Endothelial cell of umbilical vein (primary cell): ENCODE measurements at regions not wholly inside any gene's neighbourhood (a gene's known extent, or its start where the extent isn't known, plus 50 kb on each side); places are given as distances from the start of the nearest gene placed in this dataset.

Experiments
- BruUV-seq: library from RNA; stranded (reverse); fragments of 400-500 nt; replicated peaks from 2 replicates; lab custom pipeline; 2021; lab: Mats Ljungman, UMichigan
- CTCF ChIA-PET: fragments of 300-600, 350-600 bp; sonication (Branson Sonifier 250); formaldehyde crosslinking; loops from one replicate; lab custom pipeline; 2021; ENCODE audit warnings: antibody characterized with exemption, inconsistent platforms; lab: Charles Lee
- POLR2A ChIA-PET: fragments of 300-600, 350-600 bp; sonication (Branson Sonifier 250); formaldehyde crosslinking; loops from one replicate; lab custom pipeline; 2021; ENCODE audit warnings: antibody characterized with exemption, inconsistent platforms; lab: Charles Lee
- DNase-seq: peaks from one replicate; pipeline ENCODE4 v3.0.0-alpha.2; 2011; ENCODE audit warnings: low read depth, low spot score
- FAIRE-seq: peaks from 2 replicates; lab custom pipeline; 2011; peaks lifted over from hg19 to GRCh38; lab: Jason Lieb, UNC
- H2AFZ ChIP-seq: 2 replicates; pipeline ENCODE4 v1.6.0; 2012; ENCODE audit warnings: low read depth, low read length, control low read depth, inconsistent platforms
- H3K27ac ChIP-seq: 2 replicates; pipeline ENCODE4 v1.5.1; 2011; ENCODE audit warnings: low read depth, mild to moderate bottlenecking, control low read depth, low read length, moderate library complexity; ENCODE audit not compliant: insufficient read depth
- H3K27me3 ChIP-seq, 2 experiments: 2 replicates each; pipeline versions ENCODE4 v1.6.0 to v1.6.1; 2011; ENCODE audit warnings: low read length in 2 of 2, mixed read lengths in 1 of 2; ENCODE audit not compliant: control insufficient read depth in 2 of 2, insufficient read depth in 2 of 2
- H3K36me3 ChIP-seq, 2 experiments: 2 replicates in 1 of 2; 3 replicates in 1 of 2; pipeline ENCODE4 v1.5.1; 2011; ENCODE audit warnings: low read length in 2 of 2, mild to moderate bottlenecking in 1 of 2, moderate library complexity in 1 of 2; ENCODE audit not compliant: control insufficient read depth in 2 of 2, insufficient read depth in 2 of 2; ENCODE audit errors: extremely low read depth in 1 of 2
- H3K4me1 ChIP-seq: 3 replicates; pipeline ENCODE4 v1.5.1; 2011; ENCODE audit warnings: mild to moderate bottlenecking, low read length; ENCODE audit not compliant: control insufficient read depth, insufficient read depth; ENCODE audit errors: extremely low read depth
- H3K4me2 ChIP-seq: 2 replicates; pipeline ENCODE4 v1.6.1; 2011; ENCODE audit warnings: low read length, control low read depth, mixed read lengths; ENCODE audit not compliant: insufficient read depth
- H3K4me3 ChIP-seq, 3 experiments: fragments of 200-600 bp in 1 of 3; sonication (generic), shearing (Covaris generic) in 1 of 3; replicated peaks in 1 of 3; 2 replicates each; pipeline ENCODE4 v1.5.1; 2011 to 2016; ENCODE audit warnings: control low read depth in 3 of 3, low read length in 3 of 3, mild to moderate bottlenecking in 2 of 3, inconsistent platforms in 1 of 3, low read depth in 1 of 3, moderate library complexity in 1 of 3; ENCODE audit not compliant: insufficient read depth in 1 of 3
- H3K79me2 ChIP-seq: 2 replicates; pipeline ENCODE4 v1.6.0; 2012; ENCODE audit warnings: low read length, inconsistent platforms; ENCODE audit not compliant: control insufficient read depth, insufficient read depth
- H3K9ac ChIP-seq: replicated peaks from 2 replicates; pipeline ENCODE3; 2011; ENCODE audit warnings: low read length, control low read depth; ENCODE audit not compliant: insufficient read depth; ENCODE audit errors: extremely low read depth
- H3K9me1 ChIP-seq: replicated peaks from 3 replicates; pipeline ENCODE4 v1.6.0; 2011; ENCODE audit warnings: mild to moderate bottlenecking, low read length; ENCODE audit not compliant: control insufficient read depth, insufficient read depth; ENCODE audit errors: extremely low read depth
- H3K9me3 ChIP-seq: replicated peaks from 2 replicates; pipeline ENCODE4 v1.5.1; 2012; ENCODE audit warnings: low read length, inconsistent platforms; ENCODE audit not compliant: control insufficient read depth, insufficient read depth
- H4K20me1 ChIP-seq: replicated peaks from 2 replicates; pipeline ENCODE3; 2011; ENCODE audit warnings: mild to moderate bottlenecking, low read length; ENCODE audit not compliant: control insufficient read depth, insufficient read depth; ENCODE audit errors: extremely low read depth
- EZH2 ChIP-seq: IDR thresholded peaks from 2 replicates; pipeline ENCODE4 v1.6.1; 2012; ENCODE audit warnings: borderline replicate concordance, low read depth, mild to moderate bottlenecking, moderate library complexity, low read length, inconsistent platforms; ENCODE audit not compliant: severe bottlenecking
- FOS ChIP-seq: IDR thresholded peaks from 2 replicates; pipeline ENCODE4 v1.6.1; 2011; ENCODE audit warnings: mild to moderate bottlenecking, low read length, moderate library complexity, borderline replicate concordance; ENCODE audit not compliant: insufficient read depth
- GATA2 ChIP-seq: IDR thresholded peaks from 2 replicates; pipeline ENCODE4 v1.7.0; 2011; ENCODE audit warnings: low read depth, mild to moderate bottlenecking, moderate library complexity, mixed read lengths, low read length; ENCODE audit not compliant: insufficient read length, insufficient read depth
- JUN ChIP-seq: IDR thresholded peaks from 2 replicates; pipeline ENCODE4 v1.6.1; 2011; ENCODE audit warnings: borderline replicate concordance, low read depth; ENCODE audit not compliant: insufficient read length, insufficient read depth
- MYC ChIP-seq: IDR thresholded peaks from one replicate; pipeline ENCODE4 v1.6.1; 2011; ENCODE audit warnings: mild to moderate bottlenecking, low read depth, low read length
- POLR2A ChIP-seq: IDR thresholded peaks from 2 replicates; pipeline ENCODE4 v1.6.1; 2012; ENCODE audit warnings: low read depth, mild to moderate bottlenecking, control low read depth, low read length
- POLR2AphosphoS5 ChIP-seq: IDR thresholded peaks from 2 replicates; pipeline ENCODE4 v1.6.1; 2012; ENCODE audit warnings: low read depth, mild to moderate bottlenecking, control low read depth, low read length, moderate library complexity; ENCODE audit not compliant: insufficient read depth
- dilution Hi-C: fragments of 300-500 bp; cut with MboI; formaldehyde crosslinking; loops from one replicate; pipeline ENCODE4 v1.15.0; 2019; ENCODE audit warnings: low sequenced_read_pairs; ENCODE audit not compliant: extremely low pct_ligation_motif_present
- intact Hi-C: fragments of 100-400 bp; cut with micrococcal nuclease; formaldehyde crosslinking; loops from one replicate; pipeline ENCODE4 v1.10.0; 2022
- TF ChIP-seq, protein P1 (sequence below): IDR thresholded peaks from 2 replicates; pipeline ENCODE4 v1.6.1; 2011; ENCODE audit not compliant: insufficient read depth, insufficient read length
- TF ChIP-seq, protein P2 (sequence below), 2 donors: IDR thresholded peaks; 1 replicate in 1 of 2; 2 replicates in 1 of 2; pipeline ENCODE4 v1.5.1; 2011; ENCODE audit warnings: low read length in 2 of 2, mild to moderate bottlenecking in 2 of 2, moderate library complexity in 2 of 2, control low read depth in 1 of 2, inconsistent platforms in 1 of 2, low read depth in 1 of 2; ENCODE audit not compliant: insufficient read depth in 1 of 2; ENCODE audit errors: extremely low read depth in 1 of 2

- Histone ChIP-seq H3K27ac (no peak overlapping the region), H2AFZ (no peak overlapping the region), H3K4me3 (no peak overlapping the region), H3K27me3 (no peaks in the 10 kb centered on the region), H3K79me2 (no peaks in the 10 kb centered on the region), H3K9me3 (no peaks in the 10 kb centered on the region), H3K4me1 (no peaks in the 10 kb centered on the region), H3K9ac (no peak overlapping the region), H4K20me1 (no peaks in the 10 kb centered on the region), H3K4me2 (no peak overlapping the region), H3K9me1 (no peaks in the 10 kb centered on the region), H3K36me3 (no peaks in the 10 kb centered on the region)
- intact Hi-C loops: no loop called here
- dilution Hi-C loops: no loop called here
- CTCF ChIA-PET: no interaction called here
- BruUV-seq: no TSS peak
- FAIRE-seq: no peak
- POLR2A ChIA-PET: no interaction called here
- TF ChIP-seq FOS (no peak), JUN (no peak), MYC (no peak), GATA2 (no peak), POLR2AphosphoS5 (no peak), EZH2 (no peak), POLR2A (no peak)
- TF ChIP-seq, protein P1, sequence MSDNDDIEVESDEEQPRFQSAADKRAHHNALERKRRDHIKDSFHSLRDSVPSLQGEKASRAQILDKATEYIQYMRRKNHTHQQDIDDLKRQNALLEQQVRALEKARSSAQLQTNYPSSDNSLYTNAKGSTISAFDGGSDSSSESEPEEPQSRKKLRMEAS: no peak
- TF ChIP-seq, protein P2, sequence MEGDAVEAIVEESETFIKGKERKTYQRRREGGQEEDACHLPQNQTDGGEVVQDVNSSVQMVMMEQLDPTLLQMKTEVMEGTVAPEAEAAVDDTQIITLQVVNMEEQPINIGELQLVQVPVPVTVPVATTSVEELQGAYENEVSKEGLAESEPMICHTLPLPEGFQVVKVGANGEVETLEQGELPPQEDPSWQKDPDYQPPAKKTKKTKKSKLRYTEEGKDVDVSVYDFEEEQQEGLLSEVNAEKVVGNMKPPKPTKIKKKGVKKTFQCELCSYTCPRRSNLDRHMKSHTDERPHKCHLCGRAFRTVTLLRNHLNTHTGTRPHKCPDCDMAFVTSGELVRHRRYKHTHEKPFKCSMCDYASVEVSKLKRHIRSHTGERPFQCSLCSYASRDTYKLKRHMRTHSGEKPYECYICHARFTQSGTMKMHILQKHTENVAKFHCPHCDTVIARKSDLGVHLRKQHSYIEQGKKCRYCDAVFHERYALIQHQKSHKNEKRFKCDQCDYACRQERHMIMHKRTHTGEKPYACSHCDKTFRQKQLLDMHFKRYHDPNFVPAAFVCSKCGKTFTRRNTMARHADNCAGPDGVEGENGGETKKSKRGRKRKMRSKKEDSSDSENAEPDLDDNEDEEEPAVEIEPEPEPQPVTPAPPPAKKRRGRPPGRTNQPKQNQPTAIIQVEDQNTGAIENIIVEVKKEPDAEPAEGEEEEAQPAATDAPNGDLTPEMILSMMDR (IDR thresholded peaks at IDR 0.05; ENCODE audit: extremely low read depth in 1 of 2, insufficient read depth in 1 of 2, low read depth in 1 of 2, low read length in 2 of 2): no peak
- no peak for DNase-seq
These were observed 321.2 kb downstream of the DCDC2C start for GRCh38 chr2:4024605-4025004.
